Duodenal mucosa (tissue), 2 donors: ENCODE measurements at regions not wholly inside any gene's neighbourhood (a gene's known extent, or its start where the extent isn't known, plus 50 kb on each side); places are given as distances from the start of the nearest gene placed in this dataset.

Experiments used
- H3K27ac ChIP-seq: one replicate; pipeline ENCODE4 v1.7.0; 2013; ENCODE audit warnings: low read depth, low read length
- H3K27me3 ChIP-seq, 2 donors: one replicate each; pipeline ENCODE4 v1.7.0; 2013; ENCODE audit warnings: low read length in 2 of 2, control low read depth in 1 of 2; ENCODE audit not compliant: insufficient read depth in 2 of 2, control insufficient read depth in 1 of 2
- H3K36me3 ChIP-seq, 2 donors: one replicate each; pipeline ENCODE4 v1.7.0; 2013; ENCODE audit warnings: low read length in 2 of 2, control low read depth in 1 of 2; ENCODE audit not compliant: insufficient read depth in 2 of 2, control insufficient read depth in 1 of 2
- H3K4me1 ChIP-seq, 2 donors: one replicate each; pipeline ENCODE4 v1.7.0; 2013; ENCODE audit warnings: low read length in 2 of 2, control low read depth in 1 of 2; ENCODE audit not compliant: insufficient read depth in 2 of 2, control insufficient read depth in 1 of 2
- H3K4me3 ChIP-seq, 2 donors: one replicate each; pipeline ENCODE4 v1.7.0; 2013; ENCODE audit warnings: low read length in 2 of 2, low read depth in 1 of 2
- H3K9ac ChIP-seq, 2 donors: one replicate each; pipeline ENCODE4 v1.7.0; 2013; ENCODE audit warnings: low read length in 2 of 2, low read depth in 1 of 2
- H3K9me3 ChIP-seq, 2 donors: one replicate each; pipeline ENCODE4 v1.7.0; 2013; ENCODE audit warnings: low read length in 2 of 2, control low read depth in 1 of 2; ENCODE audit not compliant: control insufficient read depth in 1 of 2

DNA sequence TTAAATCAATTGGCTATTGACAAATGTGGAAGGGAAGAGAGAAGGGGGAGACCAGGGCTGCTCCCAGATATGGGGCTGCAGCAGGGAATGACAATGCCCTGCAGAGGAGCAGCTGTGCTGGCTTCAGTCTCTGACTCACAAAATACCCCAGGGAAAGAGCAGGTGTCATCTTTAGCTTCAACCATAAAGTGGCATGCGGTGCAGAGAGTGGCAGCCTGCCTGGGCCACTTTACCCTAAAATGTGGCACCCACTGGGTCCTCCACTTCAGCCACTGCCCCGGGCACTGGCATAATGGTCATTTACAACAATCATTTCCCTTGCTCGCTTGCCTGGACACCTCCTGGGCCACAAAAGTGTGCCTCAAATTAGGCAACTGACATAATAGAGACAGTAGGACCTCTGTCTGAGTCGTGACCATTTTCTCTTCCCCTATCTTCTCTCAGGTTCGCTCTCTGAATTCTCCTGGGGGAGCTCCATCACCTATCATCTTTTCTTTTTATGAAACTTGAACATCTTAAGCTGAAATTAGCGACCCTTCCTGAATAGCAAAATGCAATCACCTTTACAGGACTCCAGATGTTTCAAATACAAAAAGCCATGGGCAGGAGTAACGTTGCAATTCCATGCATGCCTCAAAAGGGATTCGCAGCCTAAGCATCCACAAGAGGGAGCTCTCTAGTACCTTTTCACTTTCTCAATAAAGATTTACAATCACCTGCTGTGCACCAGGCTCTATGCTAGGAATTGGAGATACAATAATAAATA, 179.9 kb upstream of the ATF7IP start:
- Histone ChIP-seq H3K27ac (no peak overlapping the region), H3K27me3 (no peaks in the 10 kb centered on the region), H3K9ac (no peak overlapping the region), H3K36me3 (no peaks in the 10 kb centered on the region), H3K4me1 (peaks cover 0 to 7% of the 10 kb centered on the region in 2 donors), H3K4me3 (no peak overlapping the region), H3K9me3 (no peaks in the 10 kb centered on the region)

DNA sequence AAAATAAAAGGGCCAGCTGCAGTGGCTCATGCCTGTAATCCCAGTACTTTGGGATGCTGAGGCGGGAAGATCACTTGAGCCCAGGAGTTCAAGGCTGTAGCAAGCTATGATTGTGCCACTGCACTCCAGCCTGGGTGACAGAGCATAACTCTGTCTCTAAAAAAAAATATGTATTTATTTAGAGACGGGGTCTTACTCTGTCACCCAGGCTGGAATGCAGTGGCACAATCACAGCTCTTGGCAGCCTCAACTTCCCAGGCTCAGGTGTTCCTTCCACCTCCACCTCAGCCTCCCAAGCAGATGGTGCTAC, 179.3 kb upstream of the ATF7IP start:
- H3K4me3 ChIP-seq: no peak overlapping the region
- no peak overlapping the region for H3K27ac ChIP-seq
- H3K4me1 ChIP-seq: peaks cover 0 to 7% of the 10 kb centered on the region in 2 donors
- H3K9me3 ChIP-seq: no peaks in the 10 kb centered on the region
- no peaks in the 10 kb centered on the region for H3K36me3 ChIP-seq
- H3K9ac ChIP-seq: no peak overlapping the region
- no peaks in the 10 kb centered on the region for H3K27me3 ChIP-seq

- H3K27me3 ChIP-seq: no peaks in the 10 kb centered on the region
- no peak overlapping the region for H3K9ac ChIP-seq
- no peak overlapping the region for H3K4me3 ChIP-seq
- peaks cover 0 to 7% of the 10 kb centered on the region in 2 donors for H3K4me1 ChIP-seq
- H3K9me3 ChIP-seq: no peaks in the 10 kb centered on the region
- no peak overlapping the region for H3K27ac ChIP-seq
- no peaks in the 10 kb centered on the region for H3K36me3 ChIP-seq
Measured at GRCh38 chr12:14187002-14187401, 178.5 kb upstream of the ATF7IP start.

DNA sequence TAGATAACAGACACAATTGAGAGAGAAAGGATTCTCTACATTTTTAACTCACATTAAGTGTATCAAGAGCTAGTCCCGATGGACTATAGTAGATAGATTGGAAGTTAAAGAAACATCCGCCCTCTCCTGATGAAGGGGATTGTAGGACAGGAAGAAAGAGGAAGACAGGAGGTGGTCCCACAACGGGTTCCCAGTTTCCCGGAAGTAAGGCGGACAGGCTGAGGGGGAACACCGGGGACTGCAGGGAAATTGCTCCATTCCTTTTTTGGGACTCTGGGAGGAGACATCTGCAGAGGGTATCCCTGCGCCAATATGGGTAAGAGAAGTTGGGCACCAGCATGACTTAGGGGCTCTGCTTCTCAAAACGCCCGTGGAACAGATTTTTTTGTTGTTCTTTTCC, 177.5 kb upstream of the ATF7IP start:
- Histone ChIP-seq H3K36me3 (no peaks in the 10 kb centered on the region), H3K4me1 (peaks cover 0 to 7% of the 10 kb centered on the region in 2 donors), H3K27ac (no peak overlapping the region), H3K9me3 (no peaks in the 10 kb centered on the region), H3K27me3 (no peaks in the 10 kb centered on the region), H3K9ac (no peak overlapping the region), H3K4me3 (no peak overlapping the region)

- no peaks in the 10 kb centered on the region for H3K36me3 ChIP-seq
- no peak overlapping the region for H3K4me3 ChIP-seq
- peaks cover 0 to 7% of the 10 kb centered on the region in 2 donors for H3K4me1 ChIP-seq
- no peaks in the 10 kb centered on the region for H3K27me3 ChIP-seq
- no peak overlapping the region for H3K9ac ChIP-seq
- no peak overlapping the region for H3K27ac ChIP-seq
- H3K9me3 ChIP-seq: no peaks in the 10 kb centered on the region
Measured at GRCh38 chr12:14188744-14189143, 176.7 kb upstream of the ATF7IP start.

GRCh38 chr12:14190694-14191093, 174.8 kb upstream of the ATF7IP start:
- no peak overlapping the region for H3K9ac ChIP-seq

GRCh38 chr12:14191612-14192011, 173.9 kb upstream of the ATF7IP start:
- Histone ChIP-seq H3K4me1 (peaks cover 0 to 7% of the 10 kb centered on the region in 2 donors), H3K27me3 (no peaks in the 10 kb centered on the region), H3K4me3 (no peak overlapping the region), H3K36me3 (no peaks in the 10 kb centered on the region), H3K9me3 (no peaks in the 10 kb centered on the region), H3K27ac (no peak overlapping the region), H3K9ac (no peak overlapping the region)

More at GRCh38 chr12:14190694-14191093, 174.8 kb upstream of the ATF7IP start:
- H3K27me3 ChIP-seq: no peaks in the 10 kb centered on the region
- peaks cover 0 to 7% of the 10 kb centered on the region in 2 donors for H3K4me1 ChIP-seq
- no peaks in the 10 kb centered on the region for H3K36me3 ChIP-seq
- no peak overlapping the region for H3K27ac ChIP-seq
- H3K4me3 ChIP-seq: no peak overlapping the region
- H3K9me3 ChIP-seq: no peaks in the 10 kb centered on the region

DNA sequence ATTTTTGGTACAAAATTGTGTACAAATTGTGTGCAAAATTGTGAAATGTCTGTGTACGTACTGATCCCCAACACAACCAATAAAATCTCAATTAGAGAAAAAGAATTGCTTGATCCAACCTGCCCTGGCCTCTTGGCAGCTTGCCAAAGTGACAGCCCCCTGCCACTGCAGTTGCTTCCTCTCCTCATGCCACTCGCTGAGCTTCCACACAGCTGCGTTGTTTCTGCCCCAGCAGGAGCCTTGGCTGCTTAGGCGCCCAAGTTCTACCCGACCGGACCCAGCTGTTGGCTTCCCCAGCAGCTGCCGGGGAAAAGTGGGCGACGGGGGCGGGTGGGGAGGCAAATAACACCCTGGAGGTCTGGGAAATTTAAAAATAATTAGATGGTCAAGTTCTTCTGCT, 171.8 kb upstream of the ATF7IP start:
- Histone ChIP-seq H3K4me3 (no peak overlapping the region), H3K9me3 (no peaks in the 10 kb centered on the region), H3K36me3 (no peaks in the 10 kb centered on the region), H3K4me1 (peaks cover 0 to 5% of the 10 kb centered on the region in 2 donors), H3K9ac (no peak overlapping the region), H3K27me3 (no peaks in the 10 kb centered on the region), H3K27ac (no peak overlapping the region)

DNA sequence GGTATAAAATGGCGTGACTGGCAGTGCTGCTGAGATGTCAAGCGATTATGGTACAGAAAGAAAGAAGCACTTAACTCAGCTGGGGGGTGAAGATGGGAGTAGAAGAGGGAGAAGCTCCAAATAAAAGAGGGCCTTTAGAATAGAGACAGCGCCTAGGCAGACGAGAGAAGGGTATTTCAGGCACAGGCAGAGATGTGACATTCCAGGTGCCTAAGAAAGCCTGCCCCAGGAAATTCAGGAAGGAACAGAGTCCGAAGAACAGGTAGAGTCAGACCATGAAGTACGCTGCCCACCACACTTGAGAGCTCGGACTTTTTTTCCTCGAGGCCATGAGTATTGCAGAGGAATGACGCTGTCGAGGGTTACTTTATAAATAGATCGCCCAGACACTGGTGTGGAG, 170.9 kb upstream of the ATF7IP start:
- no peak overlapping the region for H3K9ac ChIP-seq
- H3K36me3 ChIP-seq: no peaks in the 10 kb centered on the region
- no peak overlapping the region for H3K4me3 ChIP-seq
- no peaks in the 10 kb centered on the region for H3K4me1 ChIP-seq
- no peaks in the 10 kb centered on the region for H3K27me3 ChIP-seq
- no peaks in the 10 kb centered on the region for H3K9me3 ChIP-seq
- H3K27ac ChIP-seq: no peak overlapping the region

DNA sequence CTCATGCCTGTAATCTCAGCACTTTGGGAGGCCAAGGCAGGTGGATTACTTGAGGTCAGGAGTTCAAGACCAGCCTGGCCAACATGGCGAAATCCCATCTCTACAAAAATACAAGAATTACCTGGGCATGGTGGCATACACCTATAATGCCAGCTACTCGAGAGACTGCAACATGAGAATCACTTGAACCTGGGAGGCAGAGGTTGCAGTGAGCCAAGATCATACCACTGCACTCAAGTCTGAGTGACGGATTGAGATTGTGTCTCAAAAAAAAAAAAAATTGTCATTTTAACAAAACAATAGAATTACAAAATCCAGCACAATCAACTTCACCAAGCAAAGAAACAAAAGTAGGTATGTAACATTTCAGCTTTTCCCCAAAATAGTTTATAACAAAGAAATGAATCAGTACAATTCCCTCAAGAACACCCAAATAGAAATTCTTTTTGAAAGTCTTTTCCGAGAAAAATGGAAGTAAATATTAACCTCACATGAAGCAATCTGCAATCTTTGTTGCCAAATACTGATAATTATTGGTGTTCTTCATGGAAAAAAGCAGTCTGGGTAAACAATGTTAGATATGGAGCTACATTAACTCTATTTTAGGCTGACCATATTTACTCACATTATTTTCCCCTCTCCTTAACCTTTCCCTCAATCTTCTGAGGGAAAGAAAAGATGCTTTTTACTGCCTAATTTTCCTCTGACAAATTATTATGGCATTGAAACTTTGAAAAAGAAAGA, 165.9 kb upstream of the ATF7IP start:
- H3K4me1 ChIP-seq: no peaks in the 10 kb centered on the region
- H3K27ac ChIP-seq: no peak overlapping the region
- H3K9me3 ChIP-seq: peaks cover 6 to 8% of the 10 kb centered on the region in 2 donors
- H3K27me3 ChIP-seq: no peaks in the 10 kb centered on the region
- H3K36me3 ChIP-seq: no peaks in the 10 kb centered on the region
- H3K4me3 ChIP-seq: no peak overlapping the region
- H3K9ac ChIP-seq: no peak overlapping the region
